GM23338 (cell line): ENCODE measurements at regions not wholly inside any gene's neighbourhood (a gene's known extent, or its start where the extent isn't known, plus 50 kb on each side); places are given as distances from the start of the nearest gene placed in this dataset.

ENCODE experiments used
- ATAC-seq: fragments of 200-7000 bp; cut with Tn5 transposase; 3 replicates; pipeline ENCODE4 v1.9.1; 2020
- DNase-seq: peaks from one replicate; pipeline ENCODE4 v3.0.0-alpha.2; 2015; ENCODE audit warnings: low spot score
- H2AFZ ChIP-seq: fragments of 200-600 bp; sonication (generic); 2 replicates; pipeline ENCODE4 v1.8.0; 2016; ENCODE audit warnings: antibody characterized with exemption, mild to moderate bottlenecking, moderate library complexity
- H3F3A ChIP-seq: fragments of 200-600 bp; sonication (generic); replicated peaks from 2 replicates; pipeline ENCODE4 v1.8.0; 2017; ENCODE audit warnings: antibody characterized with exemption, mixed run types, low read depth
- H3K27ac ChIP-seq: fragments of 200-600 bp; sonication (generic); 2 replicates; pipeline ENCODE4 v1.6.1; 2016; ENCODE audit warnings: low read depth
- H3K27me3 ChIP-seq: fragments of 200-600 bp; sonication (generic); 2 replicates; pipeline ENCODE4 v1.8.0; 2016; ENCODE audit warnings: mild to moderate bottlenecking, mixed run types, moderate library complexity; ENCODE audit not compliant: insufficient read depth
- H3K36me3 ChIP-seq: fragments of 200-600 bp; sonication (generic); 2 replicates; pipeline ENCODE4 v1.8.0; 2016; ENCODE audit warnings: mild to moderate bottlenecking; ENCODE audit not compliant: insufficient read depth
- H3K4me1 ChIP-seq: fragments of 200-600 bp; sonication (generic); 2 replicates; pipeline ENCODE4 v1.8.0; 2016; ENCODE audit warnings: mild to moderate bottlenecking, moderate library complexity; ENCODE audit not compliant: insufficient read depth
- H3K4me2 ChIP-seq: fragments of 200-600 bp; sonication (generic); 2 replicates; pipeline ENCODE4 v1.7.1; 2017; ENCODE audit warnings: mixed run types
- H3K4me3 ChIP-seq: fragments of 200-600 bp; sonication (generic); 2 replicates; pipeline ENCODE4 v1.6.1; 2016; ENCODE audit warnings: mixed run types
- H3K79me2 ChIP-seq: fragments of 200-600 bp; sonication (generic); replicated peaks from 2 replicates; pipeline ENCODE4 v1.8.0; 2017; ENCODE audit warnings: mild to moderate bottlenecking; ENCODE audit not compliant: insufficient read depth
- H3K9me2 ChIP-seq: fragments of 200-600 bp; sonication (generic); 2 replicates; pipeline ENCODE4 v1.8.0; 2017; ENCODE audit not compliant: insufficient read depth
- H4K20me1 ChIP-seq: fragments of 200-600 bp; sonication (generic); replicated peaks from 2 replicates; pipeline ENCODE4 v1.8.0; 2017; ENCODE audit warnings: mild to moderate bottlenecking; ENCODE audit not compliant: insufficient read depth
- H3K27ac Mint-ChIP-seq: 2 replicates; pipeline ENCODE4 v1.8.0; 2020; ENCODE audit warnings: inconsistent platforms, mild to moderate bottlenecking, moderate library complexity, mixed read lengths
- H3K27me3 Mint-ChIP-seq: 3 replicates; pipeline ENCODE4 v1.8.0; 2022; ENCODE audit warnings: low read depth, mild to moderate bottlenecking, moderate library complexity, mixed read lengths, inconsistent platforms; ENCODE audit not compliant: insufficient read depth, poor library complexity
- H3K36me3 Mint-ChIP-seq: 3 replicates; pipeline ENCODE4 v1.8.0; 2021; ENCODE audit warnings: low read depth, mild to moderate bottlenecking, inconsistent platforms, moderate library complexity, mixed read lengths
- H3K4me1 Mint-ChIP-seq: 3 replicates; pipeline ENCODE4 v1.8.0; 2020; ENCODE audit warnings: mild to moderate bottlenecking, inconsistent platforms, mixed read lengths
- H3K4me3 Mint-ChIP-seq: 3 replicates; pipeline ENCODE4 v1.8.0; 2021; ENCODE audit warnings: moderate library complexity, mild to moderate bottlenecking, inconsistent platforms, mixed read lengths
- H3K9me3 Mint-ChIP-seq: 3 replicates; pipeline ENCODE4 v1.8.0; 2020; ENCODE audit warnings: moderate library complexity, mild to moderate bottlenecking, inconsistent platforms, mixed read lengths
- CREB1 ChIP-seq: fragments of 250-450 bp; sonication (Bioruptor Pico); IDR thresholded peaks from 2 replicates; pipeline ENCODE4 v1.5.0; 2020; ENCODE audit warnings: low read depth, mild to moderate bottlenecking, moderate library complexity
- CTCF ChIP-seq, 2 experiments: fragments of 200-600 bp in 1 of 2; sonication (generic) in 1 of 2; conservative IDR thresholded peaks; 2 replicates each; pipeline versions ENCODE4 v1.5.1 to v1.6.1; 2016 to 2017; ENCODE audit warnings: antibody characterized with exemption in 2 of 2, low read depth in 2 of 2, mild to moderate bottlenecking in 2 of 2, moderate library complexity in 1 of 2
- ETS1 ChIP-seq: IDR thresholded peaks from 2 replicates; pipeline ENCODE4 v1.6.1; 2016; ENCODE audit warnings: antibody characterized with exemption
- EZH2 ChIP-seq: fragments of 200-600 bp; sonication (generic); IDR thresholded peaks from one replicate; pipeline ENCODE4 v1.8.0; 2017; ENCODE audit warnings: antibody characterized with exemption, mild to moderate bottlenecking, low read depth; ENCODE audit not compliant: unreplicated experiment
- EZH2phosphoT487 ChIP-seq: fragments of 200-600 bp; sonication (generic); IDR thresholded peaks from one replicate; pipeline ENCODE4 v1.8.1; 2018; ENCODE audit warnings: antibody characterized with exemption; ENCODE audit not compliant: unreplicated experiment
- JUNB ChIP-seq: IDR thresholded peaks from one replicate; pipeline ENCODE4 v1.6.1; 2016; ENCODE audit warnings: antibody characterized with exemption; ENCODE audit not compliant: unreplicated experiment
- NANOG ChIP-seq: IDR thresholded peaks from 2 replicates; pipeline ENCODE4 v1.6.1; 2016; ENCODE audit warnings: antibody characterized with exemption, borderline replicate concordance
- POLR2AphosphoS5 ChIP-seq: IDR thresholded peaks from 2 replicates; pipeline ENCODE4 v1.6.1; 2016; ENCODE audit warnings: antibody characterized with exemption, low read depth
- REST ChIP-seq: IDR thresholded peaks from one replicate; pipeline ENCODE4 v1.6.1; 2018; ENCODE audit warnings: antibody characterized with exemption; ENCODE audit not compliant: unreplicated experiment
- STAT1 ChIP-seq: IDR thresholded peaks from one replicate; pipeline ENCODE4 v1.6.1; 2016; ENCODE audit warnings: antibody characterized with exemption; ENCODE audit not compliant: unreplicated experiment
- ZNF114 ChIP-seq: fragments of 250-450 bp; sonication (Bioruptor Pico); IDR thresholded peaks from 2 replicates; pipeline ENCODE4 v1.5.0; 2020; ENCODE audit warnings: mild to moderate bottlenecking, moderate library complexity
- ZNF331 ChIP-seq: fragments of 250-450 bp; sonication (Bioruptor Pico); IDR thresholded peaks from 2 replicates; pipeline ENCODE4 v1.5.0; 2020; ENCODE audit warnings: low read depth, mild to moderate bottlenecking, moderate library complexity
- ZNF462 ChIP-seq: fragments of 250-450 bp; sonication (Bioruptor Pico); IDR thresholded peaks from 2 replicates; pipeline ENCODE4 v1.5.0; 2020; ENCODE audit warnings: mild to moderate bottlenecking, moderate library complexity

GRCh38 chr11:95327273-95327948 is 96.4 kb upstream of the SESN3 start:
- no peaks in the 10 kb centered on the region for H4K20me1 ChIP-seq

More at GRCh38 chr11:95327273-95327948, 96.4 kb upstream of the SESN3 start:
- Histone ChIP-seq H3K36me3 (no peaks in the 10 kb centered on the region), H3K4me2 (no peak overlapping the region), H3K4me1 (0 out of 2 replicates have a peak, but pooled peaks cover 9% of the 10 kb centered on the region), H2AFZ (no peak overlapping the region), H3K4me3 (no peak overlapping the region), H3F3A (no peaks in the 10 kb centered on the region), H3K27me3 (no peaks in the 10 kb centered on the region), H3K27ac (no peak overlapping the region), H3K9me2 (peaks cover 18% of the 10 kb centered on the region), H3K79me2 (no peaks in the 10 kb centered on the region)
- Mint-ChIP-seq H3K27me3 (peaks cover 2% of the 10 kb centered on the region), H3K4me1 (peaks cover 21% of the 10 kb centered on the region), H3K36me3 (peaks cover 3% of the 10 kb centered on the region), H3K27ac (no peak overlapping the region), H3K9me3 (peaks cover 4% of the 10 kb centered on the region), H3K4me3 (no peak overlapping the region)
- TF ChIP-seq JUNB (no peak), ZNF462 (no peak), CTCF (conservative IDR thresholded peaks at IDR 0.05; ENCODE audit: low read depth in 2 of 2) (no peak), CREB1 (no peak), ZNF331 (no peak), EZH2phosphoT487 (no peak), EZH2 (no peak), NANOG (no peak), ZNF114 (CRISPR knock-in tag) (no peak), STAT1 (no peak), REST (no peak), POLR2AphosphoS5 (no peak), ETS1 (no peak)
- ATAC-seq (no peak; the same call in 2 of the 3 replicates), DNase-seq (no peak)
